Parathyroid adenoma (tissue), 2 donors: ENCODE measurements at regions not wholly inside any gene's neighbourhood (a gene's known extent, or its start where the extent isn't known, plus 50 kb on each side); places are given as distances from the start of the nearest gene placed in this dataset.

Experiments
- H2AFZ ChIP-seq: fragments of 300-600 bp; sonication (generic); one replicate; pipeline ENCODE4 v1.7.0; 2017; ENCODE audit warnings: antibody characterized with exemption, mild to moderate bottlenecking
- H3K27ac ChIP-seq: fragments of 300-600 bp; sonication (generic); one replicate; pipeline ENCODE4 v1.7.0; 2017
- H3K27me3 ChIP-seq: fragments of 300-600 bp; sonication (generic); one replicate; pipeline ENCODE4 v1.7.0; 2017; ENCODE audit warnings: low read length; ENCODE audit not compliant: control insufficient read depth, insufficient read depth
- H3K36me3 ChIP-seq: fragments of 300-600 bp; sonication (generic); one replicate; pipeline ENCODE4 v1.7.0; 2017; ENCODE audit warnings: low read length; ENCODE audit not compliant: control insufficient read depth, insufficient read depth
- H3K4me1 ChIP-seq: fragments of 300-600 bp; sonication (generic); one replicate; pipeline ENCODE4 v1.7.0; 2017; ENCODE audit warnings: control low read depth
- H3K4me2 ChIP-seq: fragments of 300-600 bp; sonication (generic); one replicate; pipeline ENCODE4 v1.7.0; 2017; ENCODE audit warnings: low read length
- H3K4me3 ChIP-seq: fragments of 300-600 bp; sonication (generic); one replicate; pipeline ENCODE4 v1.7.0; 2017; ENCODE audit warnings: low read depth, low read length
- H3K79me2 ChIP-seq: fragments of 300-600 bp; sonication (generic); one replicate; pipeline ENCODE4 v1.7.0; 2017; ENCODE audit warnings: control low read depth
- H3K9ac ChIP-seq: fragments of 300-600 bp; sonication (generic); one replicate; pipeline ENCODE4 v1.7.0; 2017; ENCODE audit warnings: mild to moderate bottlenecking
- H3K9me3 ChIP-seq: fragments of 300-600 bp; sonication (generic); one replicate; pipeline ENCODE4 v1.7.0; 2017; ENCODE audit warnings: low read length; ENCODE audit not compliant: control insufficient read depth
- TF ChIP-seq, protein P1 (sequence below): fragments of 300-600 bp; sonication (generic); IDR thresholded peaks from one replicate; pipeline ENCODE4 v1.7.0; 2017; ENCODE audit warnings: antibody characterized with exemption, mild to moderate bottlenecking
- donor health status: primary hyperparathyroidism.

DNA sequence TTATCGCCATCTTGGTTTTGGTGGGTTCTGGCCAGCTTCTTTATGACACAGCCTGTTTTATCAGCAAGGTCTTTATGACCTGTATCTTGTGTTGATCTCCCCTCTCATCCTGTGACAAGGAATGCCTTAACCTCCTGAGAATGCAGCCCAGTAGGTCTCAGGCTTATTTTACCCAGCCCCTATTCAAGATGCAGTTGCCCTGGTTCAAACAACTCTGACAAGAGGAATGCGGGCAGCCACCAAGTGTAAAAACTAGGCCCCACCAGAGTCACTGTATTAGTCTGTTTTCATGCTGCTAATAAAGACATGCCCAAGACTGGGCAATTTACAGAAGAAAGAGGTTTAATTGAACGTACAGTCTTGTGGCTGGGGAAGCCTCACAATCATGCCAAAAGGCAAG, 671.3 kb downstream of the SORCS1 start:
- H3K9ac ChIP-seq, result no peak overlapping the region
- TF ChIP-seq, protein P1, sequence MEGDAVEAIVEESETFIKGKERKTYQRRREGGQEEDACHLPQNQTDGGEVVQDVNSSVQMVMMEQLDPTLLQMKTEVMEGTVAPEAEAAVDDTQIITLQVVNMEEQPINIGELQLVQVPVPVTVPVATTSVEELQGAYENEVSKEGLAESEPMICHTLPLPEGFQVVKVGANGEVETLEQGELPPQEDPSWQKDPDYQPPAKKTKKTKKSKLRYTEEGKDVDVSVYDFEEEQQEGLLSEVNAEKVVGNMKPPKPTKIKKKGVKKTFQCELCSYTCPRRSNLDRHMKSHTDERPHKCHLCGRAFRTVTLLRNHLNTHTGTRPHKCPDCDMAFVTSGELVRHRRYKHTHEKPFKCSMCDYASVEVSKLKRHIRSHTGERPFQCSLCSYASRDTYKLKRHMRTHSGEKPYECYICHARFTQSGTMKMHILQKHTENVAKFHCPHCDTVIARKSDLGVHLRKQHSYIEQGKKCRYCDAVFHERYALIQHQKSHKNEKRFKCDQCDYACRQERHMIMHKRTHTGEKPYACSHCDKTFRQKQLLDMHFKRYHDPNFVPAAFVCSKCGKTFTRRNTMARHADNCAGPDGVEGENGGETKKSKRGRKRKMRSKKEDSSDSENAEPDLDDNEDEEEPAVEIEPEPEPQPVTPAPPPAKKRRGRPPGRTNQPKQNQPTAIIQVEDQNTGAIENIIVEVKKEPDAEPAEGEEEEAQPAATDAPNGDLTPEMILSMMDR, result no peak
- H2AFZ ChIP-seq, result no peak overlapping the region
- H3K4me3 ChIP-seq, result no peak overlapping the region
- H3K27me3 ChIP-seq, result no peaks in the 10 kb centered on the region
- H3K4me2 ChIP-seq, result no peak overlapping the region
- H3K4me1 ChIP-seq, result no peaks in the 10 kb centered on the region
- no peak overlapping the region for H3K27ac ChIP-seq
- H3K9me3 ChIP-seq, result no peaks in the 10 kb centered on the region
- no peaks in the 10 kb centered on the region for H3K79me2 ChIP-seq
- H3K36me3 ChIP-seq, result no peaks in the 10 kb centered on the region

DNA sequence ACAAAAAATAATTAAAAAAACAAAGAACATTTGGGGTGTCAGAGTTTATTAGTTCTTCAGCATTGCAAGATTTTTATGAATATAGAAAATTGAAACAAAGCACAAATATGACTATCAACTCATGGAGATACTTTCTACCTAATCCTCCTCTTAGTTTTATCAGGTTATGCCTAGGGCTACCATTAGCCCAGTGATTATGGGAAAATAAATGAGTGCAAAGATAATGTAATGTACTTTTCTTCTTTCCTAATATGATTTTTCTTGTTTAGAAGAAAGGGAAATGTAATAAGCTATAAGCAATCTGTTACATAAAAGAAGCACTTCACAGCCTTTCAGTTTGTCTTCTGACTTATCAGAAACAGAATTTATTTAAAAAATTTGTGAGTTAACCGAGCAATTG, 676.8 kb downstream of the SORCS1 start:
- no peak overlapping the region for H3K9ac ChIP-seq
- H3K4me1 ChIP-seq, result no peaks in the 10 kb centered on the region
- H3K79me2 ChIP-seq, result no peaks in the 10 kb centered on the region
- no peaks in the 10 kb centered on the region for H3K9me3 ChIP-seq
- no peaks in the 10 kb centered on the region for H3K36me3 ChIP-seq
- no peak overlapping the region for H3K4me2 ChIP-seq
- no peak overlapping the region for H3K4me3 ChIP-seq
- TF ChIP-seq, protein P1, result no peak
- no peak overlapping the region for H2AFZ ChIP-seq
- no peak overlapping the region for H3K27ac ChIP-seq
- H3K27me3 ChIP-seq, result no peaks in the 10 kb centered on the region

DNA sequence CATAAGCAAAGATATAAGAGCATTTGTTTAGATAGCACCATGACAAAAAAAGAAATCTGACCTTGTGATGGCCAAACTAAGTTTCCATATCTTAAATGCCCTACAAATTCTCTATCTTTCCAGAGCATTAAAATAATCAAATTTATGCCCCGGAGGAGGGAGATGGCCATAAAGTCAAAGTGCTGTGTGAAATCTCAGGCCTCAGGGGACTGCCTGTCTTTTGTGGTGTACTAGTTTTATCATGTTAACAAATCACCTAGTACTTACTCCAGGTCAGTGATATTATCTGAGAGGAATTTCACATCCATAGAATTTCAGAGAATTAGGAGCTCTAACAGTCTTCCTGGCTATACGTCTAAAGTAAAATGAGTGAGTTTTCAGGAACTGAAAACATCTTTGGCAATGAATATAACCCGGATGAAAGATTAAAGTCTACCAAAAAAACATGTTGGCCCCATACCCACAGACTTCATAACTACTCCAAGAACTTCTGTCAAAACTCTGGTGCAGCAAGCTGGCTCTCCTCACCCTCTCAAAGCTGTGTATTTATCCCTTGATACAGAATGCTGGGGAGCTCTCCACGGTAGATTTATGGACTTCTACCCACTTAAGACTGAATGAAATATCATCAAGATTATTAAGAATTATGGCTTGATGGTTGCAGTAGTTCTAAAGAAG, 682.8 kb downstream of the SORCS1 start:
- Histone ChIP-seq H3K27me3 (no peaks in the 10 kb centered on the region), H3K4me2 (no peak overlapping the region), H3K4me1 (no peaks in the 10 kb centered on the region), H2AFZ (no peak overlapping the region), H3K9me3 (no peaks in the 10 kb centered on the region), H3K4me3 (no peak overlapping the region), H3K79me2 (no peaks in the 10 kb centered on the region), H3K9ac (no peak overlapping the region), H3K27ac (no peak overlapping the region), H3K36me3 (no peaks in the 10 kb centered on the region)
- TF ChIP-seq, protein P1, result no peak

DNA sequence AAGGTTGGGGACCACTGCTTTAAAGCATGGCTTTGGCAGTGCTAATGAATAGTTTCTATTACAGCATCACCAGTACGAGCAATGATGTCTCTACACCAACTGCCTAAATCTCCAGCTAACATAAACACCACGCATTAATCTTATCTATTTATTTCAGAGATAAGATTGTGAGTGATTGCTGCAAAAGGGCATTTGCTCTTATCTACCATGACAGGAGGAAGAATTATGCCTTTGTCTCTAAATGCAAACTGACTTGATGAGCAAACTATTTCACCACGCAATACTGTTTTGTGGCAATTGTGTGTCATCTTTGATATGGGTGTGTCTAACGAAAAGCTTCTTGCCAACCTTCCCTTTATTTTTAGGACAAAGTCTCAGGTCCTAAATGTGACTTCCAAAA, 684.9 kb downstream of the SORCS1 start:
- no peaks in the 10 kb centered on the region for H3K9me3 ChIP-seq
- H3K4me2 ChIP-seq, result no peak overlapping the region
- H3K4me1 ChIP-seq, result no peaks in the 10 kb centered on the region
- no peak overlapping the region for H3K4me3 ChIP-seq
- H3K27me3 ChIP-seq, result no peaks in the 10 kb centered on the region
- TF ChIP-seq, protein P1, result no peak
- no peak overlapping the region for H2AFZ ChIP-seq
- no peaks in the 10 kb centered on the region for H3K79me2 ChIP-seq
- H3K27ac ChIP-seq, result no peak overlapping the region
- H3K9ac ChIP-seq, result no peak overlapping the region
- no peaks in the 10 kb centered on the region for H3K36me3 ChIP-seq

DNA sequence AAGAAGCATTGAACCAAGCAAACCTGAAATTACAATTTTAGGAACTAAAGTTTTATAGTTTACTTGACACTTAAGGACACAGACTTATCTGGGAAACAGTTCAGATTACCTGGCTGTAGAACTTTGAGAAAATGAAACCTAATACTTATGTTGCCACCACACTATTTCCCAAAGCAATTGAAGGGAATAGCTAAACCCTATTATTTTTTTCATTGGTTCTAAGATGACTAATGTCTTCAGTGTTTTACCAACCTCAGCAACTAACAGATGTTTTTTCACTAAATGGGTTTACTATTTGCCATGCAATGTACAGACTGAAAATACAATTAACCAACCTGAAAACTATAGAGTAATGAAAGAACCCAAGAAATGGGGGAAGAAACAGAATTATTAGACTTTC, 689.6 kb downstream of the SORCS1 start:
- no peaks in the 10 kb centered on the region for H3K27me3 ChIP-seq
- H3K4me3 ChIP-seq, result no peak overlapping the region
- H3K79me2 ChIP-seq, result no peaks in the 10 kb centered on the region
- H3K9ac ChIP-seq, result no peak overlapping the region
- H3K4me2 ChIP-seq, result no peak overlapping the region
- no peak overlapping the region for H2AFZ ChIP-seq
- no peaks in the 10 kb centered on the region for H3K4me1 ChIP-seq
- H3K36me3 ChIP-seq, result no peaks in the 10 kb centered on the region
- TF ChIP-seq, protein P1, result no peak
- H3K9me3 ChIP-seq, result no peaks in the 10 kb centered on the region
- H3K27ac ChIP-seq, result no peak overlapping the region
